ENCODE measurements at regions not wholly inside any gene's neighbourhood (a gene's known extent, or its start where the extent isn't known, plus 50 kb on each side); places are given as distances from the start of the nearest gene placed in this dataset.

- no peak for ATAC-seq
- Mint-ChIP-seq H3K27ac (no peak overlapping the region), H3K9me3 (peaks cover 3% of the 10 kb centered on the region), H3K4me3 (no peak overlapping the region), H3K27me3 (ENCODE audit: insufficient read depth, low read depth, poor library complexity) (no peaks in the 10 kb centered on the region), H3K4me1 (peaks cover 2% of the 10 kb centered on the region; the same call in 2 of the 3 replicates), H3K36me3 (ENCODE audit: low read depth) (no peaks in the 10 kb centered on the region)
- TF ChIP-seq ZNF462 (CRISPR knock-in tag; IDR thresholded peaks at IDR 0.05) (no peak), CTCF (conservative IDR thresholded peaks at IDR 0.05; ENCODE audit: low read depth in 2 of 2) (no peak), POLR2AphosphoS5 (IDR thresholded peaks at IDR 0.05; ENCODE audit: low read depth) (no peak), EZH2phosphoT487 (IDR thresholded peaks at IDR 0.05; ENCODE audit: unreplicated experiment) (no peak), ZNF114 (CRISPR knock-in tag; IDR thresholded peaks at IDR 0.05) (no peak), CREB1 (CRISPR knock-in tag; IDR thresholded peaks at IDR 0.05; ENCODE audit: low read depth) (no peak), STAT1 (IDR thresholded peaks at IDR 0.05; ENCODE audit: unreplicated experiment) (no peak), EZH2 (IDR thresholded peaks at IDR 0.05; ENCODE audit: low read depth, unreplicated experiment) (no peak), REST (IDR thresholded peaks at IDR 0.05; ENCODE audit: unreplicated experiment) (no peak), ZNF331 (CRISPR knock-in tag; IDR thresholded peaks at IDR 0.05; ENCODE audit: low read depth) (no peak), ETS1 (IDR thresholded peaks at IDR 0.05) (no peak), JUNB (IDR thresholded peaks at IDR 0.05; ENCODE audit: unreplicated experiment) (no peak), NANOG (IDR thresholded peaks at IDR 0.05; ENCODE audit: borderline replicate concordance) (no peak)
- Histone ChIP-seq H3K79me2 (replicated peaks; ENCODE audit: insufficient read depth) (no peaks in the 10 kb centered on the region), H3K4me1 (ENCODE audit: insufficient read depth) (no peaks in the 10 kb centered on the region), H3K9me2 (ENCODE audit: insufficient read depth) (no peaks in the 10 kb centered on the region), H3K4me3 (no peak overlapping the region), H3K4me2 (no peak overlapping the region), H3K36me3 (ENCODE audit: insufficient read depth) (no peaks in the 10 kb centered on the region), H3K27ac (ENCODE audit: low read depth) (no peak overlapping the region), H2AFZ (no peak overlapping the region), H3F3A (replicated peaks; ENCODE audit: low read depth) (no peaks in the 10 kb centered on the region), H3K27me3 (ENCODE audit: insufficient read depth) (no peaks in the 10 kb centered on the region), H4K20me1 (replicated peaks; ENCODE audit: insufficient read depth) (no peaks in the 10 kb centered on the region)
- no peak for DNase-seq (ENCODE audit: low spot score)
Observed at GRCh38 chr1:209326076-209326475, 257.4 kb upstream of the CAMK1G start.

All from GM23338 (cell line).